Erythroblast (primary cell): ENCODE measurements at regions not wholly inside any gene's neighbourhood (a gene's known extent, or its start where the extent isn't known, plus 50 kb on each side); places are given as distances from the start of the nearest gene placed in this dataset.

Experiments
- GATA1 ChIP-seq: IDR thresholded peaks from 2 replicates; pipeline ENCODE4 v1.6.1; 2011; ENCODE audit warnings: low read depth, mild to moderate bottlenecking, control low read depth, low read length, moderate library complexity
- POLR2A ChIP-seq: IDR thresholded peaks from 2 replicates; pipeline ENCODE4 v1.6.1; 2011; ENCODE audit warnings: mild to moderate bottlenecking, low read length

GRCh38 chr1:113255038-113255719 lies 135.1 kb upstream of the MAGI3 start:
- TF ChIP-seq POLR2A (no peak), GATA1 (no peak)
